Upper lobe of right lung (tissue), 1 donor: ENCODE measurements at regions not wholly inside any gene's neighbourhood (a gene's known extent, or its start where the extent isn't known, plus 50 kb on each side); places are given as distances from the start of the nearest gene placed in this dataset.

Experiments
- ATAC-seq: fragments of 200-7000 bp; cut with Tn5 transposase; one replicate; pipeline ENCODE4 v1.9.1; 2020; ENCODE audit warnings: mild to moderate bottlenecking, moderate library complexity
- DNase-seq: peaks from one replicate; pipeline ENCODE4 v3.0.0-alpha.2; 2020
- H3K27ac ChIP-seq: fragments of 200-600 bp; one replicate; pipeline ENCODE4 v1.8.0; 2022
- H3K27me3 ChIP-seq: fragments of 200-600 bp; one replicate; pipeline ENCODE4 v1.8.0; 2022; ENCODE audit warnings: mild to moderate bottlenecking
- H3K36me3 ChIP-seq: fragments of 200-600 bp; one replicate; pipeline ENCODE4 v1.8.0; 2022
- H3K4me1 ChIP-seq: fragments of 200-600 bp; one replicate; pipeline ENCODE4 v1.8.0; 2022
- H3K4me3 ChIP-seq: fragments of 200-600 bp; one replicate; pipeline ENCODE4 v1.8.0; 2022; ENCODE audit warnings: mild to moderate bottlenecking
- H3K9me3 ChIP-seq: fragments of 200-600 bp; one replicate; pipeline ENCODE4 v1.8.0; 2022
- intact Hi-C: fragments of 100-400 bp; cut with DNase I; formaldehyde crosslinking; loops from one replicate; pipeline ENCODE4 v1.11.0; 2022
- TF ChIP-seq, protein P1 (sequence below): fragments of 200-600 bp; IDR thresholded peaks from one replicate; pipeline ENCODE4 v1.8.0; 2022; ENCODE audit warnings: antibody characterized with exemption
- donor health status: DM: no; HTN: yes; CAD: no; lungs with severe emphysema.

DNA sequence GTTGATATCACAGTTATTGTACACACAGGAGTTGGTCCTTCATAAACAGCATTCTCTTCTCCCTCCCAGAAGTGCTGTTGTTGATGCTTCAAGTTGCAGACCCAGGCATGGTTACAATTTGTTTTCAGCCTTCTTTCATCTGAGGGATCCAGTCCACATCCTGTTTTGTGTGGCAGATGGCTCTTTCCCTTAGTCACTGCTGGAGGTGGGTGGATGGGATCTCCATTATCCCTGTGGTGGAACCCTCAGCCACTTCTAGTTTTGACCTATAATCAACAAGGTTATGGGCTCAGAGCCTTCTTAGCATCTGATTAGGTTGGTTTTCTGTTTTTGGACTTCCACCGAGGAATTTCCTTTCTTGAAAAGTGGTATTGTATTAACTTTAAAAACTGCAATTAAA is 214.2 kb downstream of the SH2D4B start:
- TF ChIP-seq, protein P1, sequence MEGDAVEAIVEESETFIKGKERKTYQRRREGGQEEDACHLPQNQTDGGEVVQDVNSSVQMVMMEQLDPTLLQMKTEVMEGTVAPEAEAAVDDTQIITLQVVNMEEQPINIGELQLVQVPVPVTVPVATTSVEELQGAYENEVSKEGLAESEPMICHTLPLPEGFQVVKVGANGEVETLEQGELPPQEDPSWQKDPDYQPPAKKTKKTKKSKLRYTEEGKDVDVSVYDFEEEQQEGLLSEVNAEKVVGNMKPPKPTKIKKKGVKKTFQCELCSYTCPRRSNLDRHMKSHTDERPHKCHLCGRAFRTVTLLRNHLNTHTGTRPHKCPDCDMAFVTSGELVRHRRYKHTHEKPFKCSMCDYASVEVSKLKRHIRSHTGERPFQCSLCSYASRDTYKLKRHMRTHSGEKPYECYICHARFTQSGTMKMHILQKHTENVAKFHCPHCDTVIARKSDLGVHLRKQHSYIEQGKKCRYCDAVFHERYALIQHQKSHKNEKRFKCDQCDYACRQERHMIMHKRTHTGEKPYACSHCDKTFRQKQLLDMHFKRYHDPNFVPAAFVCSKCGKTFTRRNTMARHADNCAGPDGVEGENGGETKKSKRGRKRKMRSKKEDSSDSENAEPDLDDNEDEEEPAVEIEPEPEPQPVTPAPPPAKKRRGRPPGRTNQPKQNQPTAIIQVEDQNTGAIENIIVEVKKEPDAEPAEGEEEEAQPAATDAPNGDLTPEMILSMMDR: no peak
- H3K4me3 ChIP-seq: no peak overlapping the region
- no peak for ATAC-seq

DNA sequence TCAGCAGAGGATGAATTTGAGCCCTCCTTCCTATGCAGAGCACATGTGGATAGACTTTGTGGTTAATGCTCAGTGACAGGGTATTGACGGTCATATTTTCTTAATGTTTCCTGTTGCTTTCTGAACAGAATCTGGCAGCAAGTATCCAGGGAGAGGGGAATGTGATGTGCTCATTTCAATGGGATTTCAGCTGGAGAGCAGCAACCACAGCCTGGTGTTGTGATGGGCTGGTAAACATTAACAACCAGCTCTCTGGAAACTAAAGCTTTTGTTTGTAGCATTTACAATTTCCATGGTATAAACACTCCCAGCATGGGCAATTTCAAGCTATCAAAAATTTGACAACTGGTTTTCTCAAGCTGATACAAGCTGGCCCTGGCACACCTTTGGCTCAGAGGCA is 215.9 kb downstream of the SH2D4B start:
- no peak overlapping the region for H3K27ac ChIP-seq
- TF ChIP-seq, protein P1: no peak
- H3K27me3 ChIP-seq: no peaks in the 10 kb centered on the region
- no peak overlapping the region for H3K4me3 ChIP-seq
- ATAC-seq (no peak), DNase-seq (no peak)
- no peaks in the 10 kb centered on the region for H3K36me3 ChIP-seq
- H3K4me1 ChIP-seq: no peaks in the 10 kb centered on the region
- H3K9me3 ChIP-seq: no peaks in the 10 kb centered on the region
- intact Hi-C loops: no loop called here

More for the DNA sequence above, 214.2 kb downstream of the SH2D4B start:
- intact Hi-C loops: no loop called here
- no peaks in the 10 kb centered on the region for H3K4me1 ChIP-seq
- H3K27ac ChIP-seq: no peak overlapping the region
- H3K9me3 ChIP-seq: no peaks in the 10 kb centered on the region
- H3K36me3 ChIP-seq: no peaks in the 10 kb centered on the region
- DNase-seq: no peak
- H3K27me3 ChIP-seq: no peaks in the 10 kb centered on the region

- no peaks in the 10 kb centered on the region for H3K36me3 ChIP-seq
- H3K27ac ChIP-seq: no peak overlapping the region
- no peaks in the 10 kb centered on the region for H3K9me3 ChIP-seq
- DNase-seq: no peak
- H3K27me3 ChIP-seq: no peaks in the 10 kb centered on the region
- H3K4me1 ChIP-seq: no peaks in the 10 kb centered on the region
- H3K4me3 ChIP-seq: no peak overlapping the region
- TF ChIP-seq, protein P1: no peak
- intact Hi-C loops: no loop called here
- no peak for ATAC-seq
These were observed 218.2 kb downstream of the SH2D4B start for GRCh38 chr10:80755893-80756292.

DNA sequence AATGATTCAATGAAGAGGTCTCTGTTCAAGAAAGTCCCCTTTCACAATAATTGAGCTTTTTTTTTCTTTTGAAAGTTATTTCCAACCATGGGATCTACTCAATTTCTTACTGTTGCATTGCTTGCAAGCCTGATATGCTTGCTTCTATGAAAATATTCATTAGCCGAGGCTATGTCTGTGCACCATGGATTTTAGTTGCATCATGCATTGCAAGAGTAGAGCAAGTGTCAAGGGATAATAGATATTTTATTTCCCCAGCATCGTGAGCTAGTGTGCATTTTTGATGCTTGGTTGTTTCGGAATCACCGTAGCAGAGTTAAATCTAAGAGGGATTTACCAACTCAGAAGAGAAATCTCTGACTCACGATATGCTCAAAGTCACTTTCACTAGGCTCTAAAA is 222.0 kb downstream of the SH2D4B start:
- no peak overlapping the region for H3K27ac ChIP-seq
- intact Hi-C loops: no loop called here
- no peaks in the 10 kb centered on the region for H3K27me3 ChIP-seq
- ATAC-seq (no peak), DNase-seq (no peak)
- no peaks in the 10 kb centered on the region for H3K9me3 ChIP-seq
- H3K4me3 ChIP-seq: no peak overlapping the region
- H3K4me1 ChIP-seq: no peaks in the 10 kb centered on the region
- TF ChIP-seq, protein P1: no peak
- no peaks in the 10 kb centered on the region for H3K36me3 ChIP-seq

DNA sequence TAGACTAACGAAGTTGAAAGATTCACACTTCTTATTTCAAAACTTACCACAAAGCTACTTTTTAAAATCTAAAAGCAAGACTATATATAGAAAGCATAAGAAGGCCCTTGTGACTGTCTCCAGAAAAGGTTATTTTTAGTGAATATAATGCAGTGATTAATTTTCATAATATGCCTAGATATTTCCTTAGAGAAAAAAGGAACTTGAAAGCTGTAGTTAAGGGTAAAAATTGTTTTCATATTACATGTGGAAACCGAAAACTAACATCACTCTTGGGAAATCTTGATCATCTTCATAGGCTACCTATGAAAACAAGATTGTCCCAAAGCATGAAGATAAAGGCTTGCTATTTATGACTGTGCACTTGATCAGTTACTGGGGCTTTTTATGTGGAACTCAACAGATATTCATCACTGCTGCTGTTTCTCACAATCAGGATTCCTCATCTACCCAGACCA is 223.2 kb downstream of the SH2D4B start:
- TF ChIP-seq, protein P1: no peak
- DNase-seq (no peak), ATAC-seq (no peak)
- H3K36me3 ChIP-seq: no peaks in the 10 kb centered on the region
- no peak overlapping the region for H3K27ac ChIP-seq
- no peaks in the 10 kb centered on the region for H3K4me1 ChIP-seq
- H3K4me3 ChIP-seq: no peak overlapping the region
- intact Hi-C loops: no loop called here
- H3K27me3 ChIP-seq: no peaks in the 10 kb centered on the region
- H3K9me3 ChIP-seq: no peaks in the 10 kb centered on the region

DNA sequence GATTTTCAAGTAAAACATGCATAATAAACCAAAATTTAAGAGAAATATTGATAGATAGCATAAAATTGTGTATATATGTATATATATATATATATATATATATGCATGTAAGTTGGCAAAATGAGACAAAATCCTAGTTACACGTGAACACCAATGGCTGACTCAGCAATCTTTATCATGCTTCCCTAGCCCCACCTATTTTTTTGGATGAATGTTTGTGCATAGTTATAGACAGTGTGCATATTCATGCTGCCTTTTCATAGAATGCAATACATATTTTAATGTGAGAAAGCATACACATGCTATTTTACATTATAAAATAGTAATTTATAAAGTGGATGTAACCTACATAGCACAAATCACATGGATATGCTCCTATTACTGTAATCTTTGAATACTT is 230.3 kb downstream of the SH2D4B start:
- Histone ChIP-seq H3K4me1 (no peaks in the 10 kb centered on the region), H3K9me3 (no peaks in the 10 kb centered on the region), H3K4me3 (no peak overlapping the region), H3K27me3 (no peaks in the 10 kb centered on the region), H3K36me3 (no peaks in the 10 kb centered on the region), H3K27ac (no peak overlapping the region)
- intact Hi-C loops: no loop called here
- TF ChIP-seq, protein P1: no peak
- DNase-seq (no peak), ATAC-seq (no peak)
